ENCODE measurements at regions not wholly inside any gene's neighbourhood (a gene's known extent, or its start where the extent isn't known, plus 50 kb on each side); places are given as distances from the start of the nearest gene placed in this dataset.

- TF ChIP-seq RAD21 (IDR thresholded peaks at IDR 0.05 in 1 of 2, conservative IDR thresholded peaks at IDR 0.05 in 1 of 2; ENCODE audit: low read depth in 2 of 2, low read length in 2 of 2) (no peak), YY1 (IDR thresholded peaks at IDR 0.05; ENCODE audit: low read depth, low read length) (no peak), TAF1 (IDR thresholded peaks at IDR 0.05; ENCODE audit: low read depth, low read length) (no peak)
Measured at GRCh38 chr5:75963554-75963953, 119.6 kb upstream of the SV2C start.

Measured in H1 (cell line).